ENCODE measurements at regions not wholly inside any gene's neighbourhood (a gene's known extent, or its start where the extent isn't known, plus 50 kb on each side); places are given as distances from the start of the nearest gene placed in this dataset.

DNA sequence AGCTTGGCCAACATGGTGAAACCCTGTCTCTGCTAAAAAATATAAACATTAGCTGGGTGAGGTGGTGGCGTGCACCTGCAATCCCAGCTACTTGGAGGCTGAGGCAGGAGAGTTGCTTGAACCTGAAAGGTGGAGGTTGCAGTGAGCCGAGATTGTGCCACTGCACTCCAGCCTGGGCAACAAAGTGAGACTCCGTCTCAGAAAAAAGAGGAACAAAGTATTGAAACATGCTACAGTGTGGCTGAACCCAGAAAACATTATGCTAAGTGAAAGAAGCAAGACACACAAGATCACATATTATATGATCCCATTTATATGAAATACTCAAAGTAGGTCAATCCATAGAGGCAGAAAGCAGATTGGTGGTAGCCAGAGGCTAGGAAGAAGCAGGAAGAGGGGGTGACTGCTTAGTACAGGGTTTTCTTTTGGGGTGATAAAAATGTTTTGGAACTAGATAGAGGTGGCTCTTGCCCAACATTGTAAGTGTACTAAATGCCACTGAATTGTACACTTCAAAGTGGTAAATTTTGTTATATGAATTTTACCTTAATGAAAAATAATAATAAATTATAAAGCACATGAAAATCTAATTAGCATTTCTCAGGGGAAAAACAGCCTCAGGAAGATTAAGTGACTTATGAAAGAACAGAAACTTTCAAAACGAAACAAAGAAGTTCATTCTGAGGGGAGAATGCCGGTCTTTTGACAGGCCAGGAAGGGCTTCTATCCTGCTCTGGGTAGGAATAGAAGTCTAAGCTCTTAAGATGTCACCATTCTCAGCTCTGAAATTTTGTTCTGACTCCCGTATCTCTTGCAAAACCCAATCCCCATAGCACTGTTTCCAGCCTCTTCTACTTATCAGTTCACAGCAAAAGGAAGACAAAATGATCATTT is 161.1 kb upstream of the TBCA start:
- ATAC-seq (no peak), DNase-seq (ENCODE audit: low spot score) (no peak)
- TF ChIP-seq CDX4 (CRISPR knock-in tag; IDR thresholded peaks at IDR 0.05; ENCODE audit: borderline replicate concordance) (no peak), ZBTB21 (CRISPR knock-in tag; IDR thresholded peaks at IDR 0.05; ENCODE audit: borderline replicate concordance) (no peak), ZNF121 (CRISPR knock-in tag; IDR thresholded peaks at IDR 0.05) (no peak), ZNF532 (CRISPR knock-in tag; IDR thresholded peaks at IDR 0.05; ENCODE audit: borderline replicate concordance) (no peak), ZNF423 (CRISPR knock-in tag; IDR thresholded peaks at IDR 0.05) (no peak), GRHL2 (CRISPR knock-in tag; IDR thresholded peaks at IDR 0.05; ENCODE audit: insufficient replicate concordance, severe bottlenecking) (no peak)
- TF ChIP-seq, protein P1, sequence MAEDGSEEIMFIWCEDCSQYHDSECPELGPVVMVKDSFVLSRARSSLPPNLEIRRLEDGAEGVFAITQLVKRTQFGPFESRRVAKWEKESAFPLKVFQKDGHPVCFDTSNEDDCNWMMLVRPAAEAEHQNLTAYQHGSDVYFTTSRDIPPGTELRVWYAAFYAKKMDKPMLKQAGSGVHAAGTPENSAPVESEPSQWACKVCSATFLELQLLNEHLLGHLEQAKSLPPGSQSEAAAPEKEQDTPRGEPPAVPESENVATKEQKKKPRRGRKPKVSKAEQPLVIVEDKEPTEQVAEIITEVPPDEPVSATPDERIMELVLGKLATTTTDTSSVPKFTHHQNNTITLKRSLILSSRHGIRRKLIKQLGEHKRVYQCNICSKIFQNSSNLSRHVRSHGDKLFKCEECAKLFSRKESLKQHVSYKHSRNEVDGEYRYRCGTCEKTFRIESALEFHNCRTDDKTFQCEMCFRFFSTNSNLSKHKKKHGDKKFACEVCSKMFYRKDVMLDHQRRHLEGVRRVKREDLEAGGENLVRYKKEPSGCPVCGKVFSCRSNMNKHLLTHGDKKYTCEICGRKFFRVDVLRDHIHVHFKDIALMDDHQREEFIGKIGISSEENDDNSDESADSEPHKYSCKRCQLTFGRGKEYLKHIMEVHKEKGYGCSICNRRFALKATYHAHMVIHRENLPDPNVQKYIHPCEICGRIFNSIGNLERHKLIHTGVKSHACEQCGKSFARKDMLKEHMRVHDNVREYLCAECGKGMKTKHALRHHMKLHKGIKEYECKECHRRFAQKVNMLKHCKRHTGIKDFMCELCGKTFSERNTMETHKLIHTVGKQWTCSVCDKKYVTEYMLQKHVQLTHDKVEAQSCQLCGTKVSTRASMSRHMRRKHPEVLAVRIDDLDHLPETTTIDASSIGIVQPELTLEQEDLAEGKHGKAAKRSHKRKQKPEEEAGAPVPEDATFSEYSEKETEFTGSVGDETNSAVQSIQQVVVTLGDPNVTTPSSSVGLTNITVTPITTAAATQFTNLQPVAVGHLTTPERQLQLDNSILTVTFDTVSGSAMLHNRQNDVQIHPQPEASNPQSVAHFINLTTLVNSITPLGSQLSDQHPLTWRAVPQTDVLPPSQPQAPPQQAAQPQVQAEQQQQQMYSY (CRISPR knock-in tag; IDR thresholded peaks at IDR 0.05) = no peak
- TF ChIP-seq, protein P2, sequence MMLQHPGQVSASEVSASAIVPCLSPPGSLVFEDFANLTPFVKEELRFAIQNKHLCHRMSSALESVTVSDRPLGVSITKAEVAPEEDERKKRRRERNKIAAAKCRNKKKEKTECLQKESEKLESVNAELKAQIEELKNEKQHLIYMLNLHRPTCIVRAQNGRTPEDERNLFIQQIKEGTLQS (CRISPR knock-in tag; conservative IDR thresholded peaks at IDR 0.05) = no peak
- Mint-ChIP-seq H3K27ac (no peak overlapping the region), H3K4me3 (no peak overlapping the region), H3K4me1 (no peaks in the 10 kb centered on the region), H3K27me3 (ENCODE audit: low read depth) (peaks cover 18% of the 10 kb centered on the region), H3K9me3 (peaks cover 13% of the 10 kb centered on the region), H3K36me3 (no peaks in the 10 kb centered on the region)
- ChIA-PET CTCF (no interaction called here), POLR2A (interaction anchor here (0.6 kb wide), 1 partner anchor 1131 kb away, joined by 3 read pairs; no protein-coding TSS in a partner anchor)

- H3K27me3 Mint-ChIP-seq (ENCODE audit: low read depth) = peaks cover 21% of the 10 kb centered on the region
- H3K36me3 Mint-ChIP-seq = no peaks in the 10 kb centered on the region
- peaks cover 9% of the 10 kb centered on the region for H3K9me3 Mint-ChIP-seq
- no peak overlapping the region for H3K4me3 Mint-ChIP-seq
- no peak overlapping the region for H3K27ac Mint-ChIP-seq
- CTCF ChIA-PET = no interaction called here
- H3K4me1 Mint-ChIP-seq = no peaks in the 10 kb centered on the region
- POLR2A ChIA-PET = no interaction called here
- ATAC-seq = no peak
- DNase-seq (ENCODE audit: low spot score) = no peak
- no peak for TF ChIP-seq HMGA2 (CRISPR knock-in tag; IDR thresholded peaks at IDR 0.05)
- TF ChIP-seq ZBTB21 (CRISPR knock-in tag; IDR thresholded peaks at IDR 0.05; ENCODE audit: borderline replicate concordance) = no peak
- TF ChIP-seq CDX4 (CRISPR knock-in tag; IDR thresholded peaks at IDR 0.05; ENCODE audit: borderline replicate concordance) = no peak
- no peak for TF ChIP-seq NFYB (CRISPR knock-in tag; conservative IDR thresholded peaks at IDR 0.05; ENCODE audit: low read depth)
- TF ChIP-seq TEAD1 (CRISPR knock-in tag; IDR thresholded peaks at IDR 0.05) = no peak
- TF ChIP-seq, protein P3, sequence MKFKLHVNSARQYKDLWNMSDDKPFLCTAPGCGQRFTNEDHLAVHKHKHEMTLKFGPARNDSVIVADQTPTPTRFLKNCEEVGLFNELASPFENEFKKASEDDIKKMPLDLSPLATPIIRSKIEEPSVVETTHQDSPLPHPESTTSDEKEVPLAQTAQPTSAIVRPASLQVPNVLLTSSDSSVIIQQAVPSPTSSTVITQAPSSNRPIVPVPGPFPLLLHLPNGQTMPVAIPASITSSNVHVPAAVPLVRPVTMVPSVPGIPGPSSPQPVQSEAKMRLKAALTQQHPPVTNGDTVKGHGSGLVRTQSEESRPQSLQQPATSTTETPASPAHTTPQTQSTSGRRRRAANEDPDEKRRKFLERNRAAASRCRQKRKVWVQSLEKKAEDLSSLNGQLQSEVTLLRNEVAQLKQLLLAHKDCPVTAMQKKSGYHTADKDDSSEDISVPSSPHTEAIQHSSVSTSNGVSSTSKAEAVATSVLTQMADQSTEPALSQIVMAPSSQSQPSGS (CRISPR knock-in tag; IDR thresholded peaks at IDR 0.05; ENCODE audit: borderline replicate concordance, low read depth) = no peak
- TF ChIP-seq IRF1 (CRISPR knock-in tag; IDR thresholded peaks at IDR 0.05) = no peak
- TF ChIP-seq CREB1 (CRISPR knock-in tag; IDR thresholded peaks at IDR 0.05) = no peak
- no peak for TF ChIP-seq FOXP4 (CRISPR knock-in tag; IDR thresholded peaks at IDR 0.05)
- TF ChIP-seq USF2 (CRISPR knock-in tag; IDR thresholded peaks at IDR 0.05) = no peak
Measured at GRCh38 chr5:77936365-77936693, 160.2 kb upstream of the TBCA start.
